Left ventricle myocardium inferior (tissue), 1 donor: ENCODE measurements at regions not wholly inside any gene's neighbourhood (a gene's known extent, or its start where the extent isn't known, plus 50 kb on each side); places are given as distances from the start of the nearest gene placed in this dataset.

Experiments used
- DNase-seq: peaks from one replicate; pipeline ENCODE4 v3.0.0-alpha.2; 2020
- H3K27ac ChIP-seq: fragments of 200-600 bp; replicated peaks from 2 replicates; pipeline ENCODE4 v1.8.0; 2021
- H3K27me3 ChIP-seq: fragments of 200-600 bp; 2 replicates; pipeline ENCODE4 v1.8.0; 2021; ENCODE audit warnings: low read depth
- H3K36me3 ChIP-seq: fragments of 200-600 bp; 2 replicates; pipeline ENCODE4 v1.8.0; 2021
- H3K4me1 ChIP-seq: fragments of 200-600 bp; 2 replicates; pipeline ENCODE4 v1.8.0; 2021
- H3K4me3 ChIP-seq: fragments of 200-600 bp; 2 replicates; pipeline ENCODE4 v1.8.0; 2021; ENCODE audit warnings: mild to moderate bottlenecking, moderate library complexity
- H3K9me3 ChIP-seq: fragments of 200-600 bp; replicated peaks from 2 replicates; pipeline ENCODE4 v1.8.0; 2021
- intact Hi-C: fragments of 100-400 bp; cut with micrococcal nuclease; formaldehyde crosslinking; loops from one replicate; pipeline ENCODE4 v1.11.0; 2022
- TF ChIP-seq, protein P1 (sequence below): fragments of 200-600 bp; IDR thresholded peaks from 2 replicates; pipeline ENCODE4 v1.8.0; 2021; ENCODE audit warnings: antibody characterized with exemption, mild to moderate bottlenecking, borderline replicate concordance
- donor health status: DM: no; HTN: yes; CAD: no; lungs with severe emphysema.

DNA sequence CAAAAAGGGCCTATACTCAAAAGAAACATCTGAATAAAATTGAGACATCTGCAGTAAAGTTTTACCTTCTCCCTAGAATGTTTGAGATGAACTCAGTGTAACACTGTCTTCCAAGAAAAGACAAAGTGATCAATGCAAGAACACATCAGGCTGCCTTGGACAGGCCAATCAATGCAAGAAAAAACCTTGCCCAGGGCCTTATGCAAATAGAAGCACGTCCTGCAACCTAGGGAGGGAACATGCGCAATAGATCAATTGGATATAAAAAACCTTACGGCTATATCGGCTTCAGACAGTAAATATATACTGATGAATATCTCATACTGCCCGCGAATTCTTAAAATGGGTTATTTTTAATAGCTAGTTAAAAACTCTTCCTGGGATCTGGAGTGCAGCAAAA, 66.4 kb upstream of the POU5F2 start:
- intact Hi-C loops: loop anchor here (10.0 kb wide), 1 partner anchor 203 kb away; no protein-coding TSS in a partner anchor

GRCh38 chr5:93805616-93806379, 64.4 kb upstream of the POU5F2 start:
- TF ChIP-seq, protein P1, sequence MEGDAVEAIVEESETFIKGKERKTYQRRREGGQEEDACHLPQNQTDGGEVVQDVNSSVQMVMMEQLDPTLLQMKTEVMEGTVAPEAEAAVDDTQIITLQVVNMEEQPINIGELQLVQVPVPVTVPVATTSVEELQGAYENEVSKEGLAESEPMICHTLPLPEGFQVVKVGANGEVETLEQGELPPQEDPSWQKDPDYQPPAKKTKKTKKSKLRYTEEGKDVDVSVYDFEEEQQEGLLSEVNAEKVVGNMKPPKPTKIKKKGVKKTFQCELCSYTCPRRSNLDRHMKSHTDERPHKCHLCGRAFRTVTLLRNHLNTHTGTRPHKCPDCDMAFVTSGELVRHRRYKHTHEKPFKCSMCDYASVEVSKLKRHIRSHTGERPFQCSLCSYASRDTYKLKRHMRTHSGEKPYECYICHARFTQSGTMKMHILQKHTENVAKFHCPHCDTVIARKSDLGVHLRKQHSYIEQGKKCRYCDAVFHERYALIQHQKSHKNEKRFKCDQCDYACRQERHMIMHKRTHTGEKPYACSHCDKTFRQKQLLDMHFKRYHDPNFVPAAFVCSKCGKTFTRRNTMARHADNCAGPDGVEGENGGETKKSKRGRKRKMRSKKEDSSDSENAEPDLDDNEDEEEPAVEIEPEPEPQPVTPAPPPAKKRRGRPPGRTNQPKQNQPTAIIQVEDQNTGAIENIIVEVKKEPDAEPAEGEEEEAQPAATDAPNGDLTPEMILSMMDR: no peak
- intact Hi-C loops: loop anchor here (10.0 kb wide), 1 partner anchor 201 kb away; no protein-coding TSS in a partner anchor

More for the DNA sequence above, 66.4 kb upstream of the POU5F2 start:
- Histone ChIP-seq H3K27ac (no peak overlapping the region), H3K27me3 (no peaks in the 10 kb centered on the region), H3K9me3 (no peaks in the 10 kb centered on the region), H3K36me3 (no peaks in the 10 kb centered on the region), H3K4me3 (no peak overlapping the region), H3K4me1 (no peaks in the 10 kb centered on the region)
- DNase-seq: no peak
- TF ChIP-seq, protein P1: no peak

GRCh38 chr5:93800988-93801811, 59.8 kb upstream of the POU5F2 start:
- no peaks in the 10 kb centered on the region for H3K27me3 ChIP-seq
- H3K4me1 ChIP-seq: peaks cover 7% of the 10 kb centered on the region
- intact Hi-C loops: loop anchor here (10.0 kb wide), 1 partner anchor 196 kb away; no protein-coding TSS in a partner anchor
- TF ChIP-seq, protein P1: peak; percentile 77
- no peaks in the 10 kb centered on the region for H3K36me3 ChIP-seq
- H3K27ac ChIP-seq: no peak overlapping the region
- DNase-seq: no peak
- H3K4me3 ChIP-seq: no peak overlapping the region
- H3K9me3 ChIP-seq: no peaks in the 10 kb centered on the region

More at GRCh38 chr5:93805616-93806379, 64.4 kb upstream of the POU5F2 start:
- Histone ChIP-seq H3K27ac (no peak overlapping the region), H3K36me3 (no peaks in the 10 kb centered on the region), H3K4me3 (no peak overlapping the region), H3K4me1 (peaks cover 7% of the 10 kb centered on the region), H3K9me3 (no peaks in the 10 kb centered on the region), H3K27me3 (no peaks in the 10 kb centered on the region)
- no peak for DNase-seq

DNA sequence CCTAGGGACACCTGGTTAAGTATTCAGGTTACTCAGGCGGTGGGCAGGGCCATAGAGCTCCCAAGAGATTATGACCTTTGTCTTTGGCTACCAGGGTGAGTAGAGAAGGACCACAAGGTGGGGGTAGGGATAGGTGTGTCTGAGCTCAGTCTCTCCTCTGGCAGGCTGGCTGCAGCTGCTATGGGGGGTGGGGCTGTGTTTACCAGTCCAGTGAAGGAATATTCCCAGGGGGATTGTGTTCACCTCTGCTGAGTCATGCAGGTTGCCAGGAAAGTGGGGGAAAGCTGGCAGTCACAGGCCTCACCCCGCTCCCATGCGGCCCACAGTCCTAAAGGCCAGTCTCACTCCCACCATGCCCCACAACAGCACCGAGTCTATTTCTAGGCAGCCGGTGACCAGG, 53.6 kb upstream of the POU5F2 start:
- intact Hi-C loops: no loop called here

DNA sequence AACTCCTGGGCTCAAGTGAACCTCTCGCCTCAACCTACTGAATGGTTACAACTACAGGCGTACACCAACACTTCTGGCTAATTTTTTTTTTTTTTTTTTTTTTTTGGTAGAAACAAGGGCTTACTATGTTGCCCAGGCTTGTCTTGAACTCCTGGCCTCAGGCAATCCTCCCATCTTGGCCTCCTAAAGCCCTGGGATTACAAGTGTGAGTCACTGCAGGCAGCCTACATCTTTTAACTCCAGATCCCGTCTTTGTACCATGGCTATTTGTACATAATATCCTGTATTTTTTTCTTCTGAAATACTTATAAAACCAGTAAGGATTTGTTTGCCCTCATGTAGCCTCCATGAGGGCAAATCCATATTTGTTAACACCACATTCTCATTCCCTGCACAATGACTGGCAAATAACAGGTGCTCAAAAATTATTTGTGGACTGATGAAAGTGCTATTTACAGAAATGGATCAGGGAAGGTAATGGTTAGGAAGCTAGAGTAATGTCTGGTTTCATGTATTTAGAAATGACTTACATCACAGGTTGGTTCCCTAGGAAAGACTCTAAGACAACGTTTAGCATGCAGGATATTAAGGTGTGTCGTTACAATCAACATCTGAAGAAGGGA, 51.9 kb upstream of the POU5F2 start:
- TF ChIP-seq, protein P1: no peak
- Histone ChIP-seq H3K4me3 (no peak overlapping the region), H3K27me3 (no peaks in the 10 kb centered on the region), H3K4me1 (no peaks in the 10 kb centered on the region), H3K27ac (no peak overlapping the region), H3K9me3 (no peaks in the 10 kb centered on the region), H3K36me3 (peaks cover 14% of the 10 kb centered on the region)
- no peak for DNase-seq
- intact Hi-C loops: no loop called here

More for the DNA sequence above, 53.6 kb upstream of the POU5F2 start:
- no peaks in the 10 kb centered on the region for H3K4me1 ChIP-seq
- DNase-seq: no peak
- peaks cover 14% of the 10 kb centered on the region for H3K36me3 ChIP-seq
- no peak overlapping the region for H3K27ac ChIP-seq
- H3K9me3 ChIP-seq: no peaks in the 10 kb centered on the region
- no peak overlapping the region for H3K4me3 ChIP-seq
- TF ChIP-seq, protein P1: no peak
- H3K27me3 ChIP-seq: no peaks in the 10 kb centered on the region
